ENCODE measurements at regions not wholly inside any gene's neighbourhood (a gene's known extent, or its start where the extent isn't known, plus 50 kb on each side); places are given as distances from the start of the nearest gene placed in this dataset.

- 67% methylated on average over 1 of the region's 1 CpG for whole genome bisulfite sequencing
Measured at GRCh38 chr11:81669935-81670543, 1063.6 kb downstream of the FAM181B start.

More at GRCh38 chr11:81669935-81670543, 1063.6 kb downstream of the FAM181B start:
- Histone ChIP-seq H3K9ac (ENCODE audit: low read depth in 1 of 2, low read length in 2 of 2) (no peak overlapping the region), H3K36me3 (ENCODE audit: control insufficient read depth in 4 of 4, insufficient read depth in 3 of 4, low read depth in 1 of 4, low read length in 3 of 4) (no peaks in the 10 kb centered on the region), H3K4me1 (ENCODE audit: control insufficient read depth in 4 of 4, insufficient read depth in 4 of 4, low read length in 3 of 4) (no peaks in the 10 kb centered on the region), H3K27ac (ENCODE audit: low read depth in 1 of 2, low read length in 2 of 2) (no peak overlapping the region), H3K4me3 (ENCODE audit: low read depth in 1 of 3, low read length in 3 of 3) (no peak overlapping the region), H3K27me3 (ENCODE audit: control insufficient read depth in 4 of 4, insufficient read depth in 4 of 4, low read length in 3 of 4) (no peaks in the 10 kb centered on the region), H3K9me3 (ENCODE audit: control insufficient read depth in 4 of 4, low read length in 3 of 4) (no peaks in the 10 kb centered on the region)
- TF ChIP-seq MAX (IDR thresholded peaks at IDR 0.05) (no peak), CTCF (IDR thresholded peaks at IDR 0.05; ENCODE audit: low read depth, low read length, missing input control) (no peak), HNF4G (IDR thresholded peaks at IDR 0.05) (no peak), TAF1 (conservative IDR thresholded peaks at IDR 0.05) (no peak), REST (IDR thresholded peaks at IDR 0.05) (no peak), JUND (IDR thresholded peaks at IDR 0.05) (no peak), EGR1 (IDR thresholded peaks at IDR 0.05; ENCODE audit: low read depth in 2 of 2) (no peak), NR2F2 (IDR thresholded peaks at IDR 0.05) (no peak), ZBTB33 (IDR thresholded peaks at IDR 0.05) (no peak), HNF4A (conservative IDR thresholded peaks at IDR 0.05) (no peak), RXRA (IDR thresholded peaks at IDR 0.05) (no peak), ATF3 (IDR thresholded peaks at IDR 0.05) (no peak)
- DNase-seq (ENCODE audit: low spot score) = no peak

All from liver (tissue), 8 donors.